ENCODE measurements at regions not wholly inside any gene's neighbourhood (a gene's known extent, or its start where the extent isn't known, plus 50 kb on each side); places are given as distances from the start of the nearest gene placed in this dataset.
"Not testable (repeated sequence)": the region's sequence is repeated elsewhere in the genome, so short reads cannot be mapped to it uniquely, and the experiment has no call there.

- Histone ChIP-seq H3K4me3 (ENCODE audit: low read depth, low read length, poor library complexity, severe bottlenecking) (no peak overlapping the region), H3K27me3 (replicated peaks; ENCODE audit: insufficient read depth, low read depth, low read length, poor library complexity) (peaks cover 8% of the 10 kb centered on the region), H3K4me1 (ENCODE audit: insufficient read depth, low read length, poor library complexity, severe bottlenecking) (no peaks in the 10 kb centered on the region), H3K9me3 (ENCODE audit: low read depth, low read length, poor library complexity, severe bottlenecking) (no peaks in the 10 kb centered on the region), H3K36me3 (ENCODE audit: insufficient read depth, low read length, poor library complexity, severe bottlenecking) (no peaks in the 10 kb centered on the region), H3K27ac (ENCODE audit: low read depth, low read length, poor library complexity, severe bottlenecking) (no peak overlapping the region)
- no peak for DNase-seq (ENCODE audit: low spot score)
- BruUV-seq (replicated peaks) = no TSS peak
- CTCF ChIA-PET = no interaction called here
- TF ChIP-seq CTCF (conservative IDR thresholded peaks at IDR 0.05; ENCODE audit: low read depth, low read length) (no peak), EZH2 (IDR thresholded peaks at IDR 0.05; ENCODE audit: borderline replicate concordance, low read depth, low read length, poor library complexity, severe bottlenecking) (no peak)
- POLR2A ChIA-PET (ENCODE audit: low non-redundant PET) = no interaction called here
- intact Hi-C loops (cut with micrococcal nuclease; ENCODE audit: unreplicated experiment) = no loop called here
Measured at GRCh38 chr7:112946350-112946749, 140.3 kb downstream of the GPR85 start.

GRCh38 chr7:112945046-112945445 is 141.6 kb downstream of the GPR85 start:
- DNase-seq (ENCODE audit: low spot score) = no peak
- BruUV-seq (replicated peaks) = no TSS peak
- Histone ChIP-seq H3K36me3 (ENCODE audit: insufficient read depth, low read length, poor library complexity, severe bottlenecking) (no peaks in the 10 kb centered on the region), H3K27ac (ENCODE audit: low read depth, low read length, poor library complexity, severe bottlenecking) (no peak overlapping the region), H3K4me3 (ENCODE audit: low read depth, low read length, poor library complexity, severe bottlenecking) (no peak overlapping the region), H3K9me3 (ENCODE audit: low read depth, low read length, poor library complexity, severe bottlenecking) (no peaks in the 10 kb centered on the region), H3K27me3 (replicated peaks; ENCODE audit: insufficient read depth, low read depth, low read length, poor library complexity) (peaks cover 8% of the 10 kb centered on the region), H3K4me1 (ENCODE audit: insufficient read depth, low read length, poor library complexity, severe bottlenecking) (no peaks in the 10 kb centered on the region)
- TF ChIP-seq CTCF (conservative IDR thresholded peaks at IDR 0.05; ENCODE audit: low read depth, low read length) (no peak), EZH2 (IDR thresholded peaks at IDR 0.05; ENCODE audit: borderline replicate concordance, low read depth, low read length, poor library complexity, severe bottlenecking) (no peak)
- CTCF ChIA-PET = no interaction called here
- intact Hi-C loops (cut with micrococcal nuclease; ENCODE audit: unreplicated experiment) = no loop called here
- POLR2A ChIA-PET (ENCODE audit: low non-redundant PET) = no interaction called here

GRCh38 chr7:112942981-112943380 is 143.6 kb downstream of the GPR85 start:
- intact Hi-C loops (cut with micrococcal nuclease; ENCODE audit: unreplicated experiment) = no loop called here

GRCh38 chr7:112942125-112942524 is 144.5 kb downstream of the GPR85 start:
- BruUV-seq (replicated peaks); CTCF ChIA-PET; H3K27me3 ChIP-seq (replicated peaks; ENCODE audit: insufficient read depth, low read depth, low read length, poor library complexity); H3K36me3 ChIP-seq (ENCODE audit: insufficient read depth, low read length, poor library complexity, severe bottlenecking); H3K27ac ChIP-seq (ENCODE audit: low read depth, low read length, poor library complexity, severe bottlenecking); intact Hi-C loops (cut with micrococcal nuclease; ENCODE audit: unreplicated experiment); DNase-seq (ENCODE audit: low spot score); H3K4me1 ChIP-seq (ENCODE audit: insufficient read depth, low read length, poor library complexity, severe bottlenecking); H3K4me3 ChIP-seq (ENCODE audit: low read depth, low read length, poor library complexity, severe bottlenecking); H3K9me3 ChIP-seq (ENCODE audit: low read depth, low read length, poor library complexity, severe bottlenecking); POLR2A ChIA-PET (ENCODE audit: low non-redundant PET): not testable (repeated sequence)

More at GRCh38 chr7:112942981-112943380, 143.6 kb downstream of the GPR85 start:
- Histone ChIP-seq H3K27me3 (replicated peaks; ENCODE audit: insufficient read depth, low read depth, low read length, poor library complexity) (peaks cover 8% of the 10 kb centered on the region), H3K4me3 (ENCODE audit: low read depth, low read length, poor library complexity, severe bottlenecking) (no peak overlapping the region), H3K27ac (ENCODE audit: low read depth, low read length, poor library complexity, severe bottlenecking) (no peak overlapping the region), H3K9me3 (ENCODE audit: low read depth, low read length, poor library complexity, severe bottlenecking) (no peaks in the 10 kb centered on the region), H3K4me1 (ENCODE audit: insufficient read depth, low read length, poor library complexity, severe bottlenecking) (peaks cover 5% of the 10 kb centered on the region), H3K36me3 (ENCODE audit: insufficient read depth, low read length, poor library complexity, severe bottlenecking) (no peaks in the 10 kb centered on the region)
- ChIA-PET CTCF (no interaction called here), POLR2A (ENCODE audit: low non-redundant PET) (no interaction called here)
- no TSS peak for BruUV-seq (replicated peaks)
- TF ChIP-seq CTCF (conservative IDR thresholded peaks at IDR 0.05; ENCODE audit: low read depth, low read length) = no peak
- TF ChIP-seq EZH2 (IDR thresholded peaks at IDR 0.05; ENCODE audit: borderline replicate concordance, low read depth, low read length, poor library complexity, severe bottlenecking) = no peak
- no peak for DNase-seq (ENCODE audit: low spot score)

Data from A673 (cell line).